Testis (tissue), 2 donors: ENCODE measurements at regions not wholly inside any gene's neighbourhood (a gene's known extent, or its start where the extent isn't known, plus 50 kb on each side); places are given as distances from the start of the nearest gene placed in this dataset.

ENCODE experiments used
- DNase-seq: peaks from one replicate; pipeline ENCODE4 v3.0.0-alpha.2; 2019
- H3K27ac ChIP-seq, 2 donors: fragments of 200-600 bp; sonication (generic); one replicate each; pipeline ENCODE4 v1.5.1; 2019
- H3K27me3 ChIP-seq: fragments of 200-600 bp; sonication (generic); one replicate; pipeline ENCODE4 v1.5.1; 2019
- H3K36me3 ChIP-seq: fragments of 200-600 bp; sonication (generic); one replicate; pipeline ENCODE4 v1.5.1; 2017; ENCODE audit warnings: low read depth; ENCODE audit errors: missing control alignments
- H3K4me1 ChIP-seq: fragments of 200-600 bp; sonication (generic); one replicate; pipeline ENCODE4 v1.5.1; 2019
- H3K4me3 ChIP-seq, 2 donors: fragments of 200-600 bp; sonication (generic); one replicate each; pipeline ENCODE4 v1.5.1; 2017 to 2019
- H3K9me3 ChIP-seq: fragments of 200-600 bp; sonication (generic); one replicate; pipeline ENCODE4 v1.5.1; 2017
- POLR2A ChIP-seq: fragments of 450-650 bp; IDR thresholded peaks from one replicate; pipeline ENCODE4 v1.6.1; 2017; ENCODE audit warnings: antibody characterized with exemption, mild to moderate bottlenecking, moderate library complexity
- WGBS, 2 donors: methylation state at CpG; one replicate each; pipeline ENCODE4 v1.1.5; 2018; 5-methylcytosine and 5-hydroxymethylcytosine counted together
- intact Hi-C: fragments of 100-400 bp; cut with DNase I; formaldehyde crosslinking; loops from one replicate; pipeline ENCODE4 v1.15.1; 2023; ENCODE audit warnings: low total_unique reads
- TF ChIP-seq, protein P1 (sequence below), 3 experiments: fragments of 450-650 bp in 2 of 3; fragments of 200-600 bp in 1 of 3; sonication (generic) in 1 of 3; IDR thresholded peaks; one replicate each; pipeline ENCODE4 v1.5.1; 2016 to 2019; ENCODE audit warnings: antibody characterized with exemption in 3 of 3, mild to moderate bottlenecking in 2 of 3, moderate library complexity in 1 of 3

DNA sequence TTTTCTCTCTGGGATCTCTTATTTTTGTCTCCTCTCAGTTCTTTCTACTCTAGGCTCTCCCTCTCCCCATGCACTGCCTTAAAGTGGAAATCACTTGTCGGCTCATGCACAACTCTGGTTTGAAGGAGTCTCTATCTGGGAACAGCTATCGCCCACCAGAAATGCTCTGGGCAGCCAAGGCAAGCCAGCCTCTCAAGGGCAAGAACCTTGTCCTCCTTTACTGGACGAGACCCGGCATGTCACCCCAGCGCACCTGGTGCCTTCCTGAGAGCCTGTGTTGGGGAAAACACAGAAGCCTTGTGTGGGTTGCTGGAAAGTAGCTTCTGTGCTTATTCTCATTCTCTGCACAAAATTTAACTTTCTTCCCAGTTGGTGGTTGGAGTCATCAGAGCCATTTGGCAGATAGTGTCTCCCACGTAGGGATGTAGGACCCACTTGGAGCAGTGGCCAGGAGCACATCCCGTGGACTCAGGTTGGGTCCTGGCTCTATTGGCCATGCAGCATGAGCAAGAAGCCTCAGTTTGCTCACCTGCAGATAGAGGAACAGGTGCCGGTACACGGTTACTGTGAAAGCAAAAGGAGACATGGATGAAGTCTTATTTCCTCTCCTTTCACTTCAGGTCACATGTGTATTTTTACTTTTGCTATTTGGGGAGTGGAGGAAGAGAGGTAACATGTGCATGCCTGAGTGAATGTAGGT lies 165.3 kb downstream of the IRX2 start:
- H3K36me3 ChIP-seq = no peaks in the 10 kb centered on the region
- H3K4me1 ChIP-seq = no peaks in the 10 kb centered on the region
- no peak for TF ChIP-seq POLR2A
- TF ChIP-seq, protein P1, sequence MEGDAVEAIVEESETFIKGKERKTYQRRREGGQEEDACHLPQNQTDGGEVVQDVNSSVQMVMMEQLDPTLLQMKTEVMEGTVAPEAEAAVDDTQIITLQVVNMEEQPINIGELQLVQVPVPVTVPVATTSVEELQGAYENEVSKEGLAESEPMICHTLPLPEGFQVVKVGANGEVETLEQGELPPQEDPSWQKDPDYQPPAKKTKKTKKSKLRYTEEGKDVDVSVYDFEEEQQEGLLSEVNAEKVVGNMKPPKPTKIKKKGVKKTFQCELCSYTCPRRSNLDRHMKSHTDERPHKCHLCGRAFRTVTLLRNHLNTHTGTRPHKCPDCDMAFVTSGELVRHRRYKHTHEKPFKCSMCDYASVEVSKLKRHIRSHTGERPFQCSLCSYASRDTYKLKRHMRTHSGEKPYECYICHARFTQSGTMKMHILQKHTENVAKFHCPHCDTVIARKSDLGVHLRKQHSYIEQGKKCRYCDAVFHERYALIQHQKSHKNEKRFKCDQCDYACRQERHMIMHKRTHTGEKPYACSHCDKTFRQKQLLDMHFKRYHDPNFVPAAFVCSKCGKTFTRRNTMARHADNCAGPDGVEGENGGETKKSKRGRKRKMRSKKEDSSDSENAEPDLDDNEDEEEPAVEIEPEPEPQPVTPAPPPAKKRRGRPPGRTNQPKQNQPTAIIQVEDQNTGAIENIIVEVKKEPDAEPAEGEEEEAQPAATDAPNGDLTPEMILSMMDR (IDR thresholded peaks at IDR 0.05) = no peak
- intact Hi-C loops = no loop called here
- H3K9me3 ChIP-seq = no peaks in the 10 kb centered on the region
- WGBS, 2 donors = 89 to 93% methylated on average over 6 to 9 of the region's 9 CpGs
- DNase-seq = no peak
- H3K27ac ChIP-seq = no peak overlapping the region
- H3K4me3 ChIP-seq = no peak overlapping the region
- H3K27me3 ChIP-seq = no peaks in the 10 kb centered on the region

DNA sequence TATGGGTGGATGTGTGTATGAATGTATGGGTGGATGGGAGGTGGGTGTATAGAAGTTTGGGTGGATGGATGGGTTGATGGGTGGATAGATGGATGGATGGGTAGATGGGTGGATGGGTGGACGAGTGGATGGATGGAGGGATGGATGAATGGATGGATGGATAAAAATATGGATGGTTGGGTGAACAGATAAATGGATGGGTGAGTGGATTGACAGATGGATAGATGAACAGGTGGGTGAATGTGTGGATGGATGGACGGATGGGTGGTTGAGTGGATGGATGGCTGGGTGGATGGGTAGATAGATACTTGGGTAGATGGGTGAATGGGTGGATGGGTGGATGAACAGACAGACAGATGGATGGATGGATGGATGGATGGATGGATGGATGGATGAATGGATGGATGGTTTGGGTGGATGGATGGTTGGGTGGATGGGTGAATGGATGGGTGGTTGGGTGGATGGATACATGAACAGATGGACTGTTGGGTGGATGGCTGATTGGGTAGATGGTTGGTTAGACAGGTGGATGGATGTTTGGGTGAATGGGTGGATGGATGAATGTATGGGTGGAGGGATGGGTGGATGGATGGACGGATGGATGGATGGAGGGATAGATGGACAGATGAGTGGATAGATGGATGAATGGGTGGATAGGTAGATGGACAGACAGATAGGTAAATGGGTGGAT lies 166.8 kb downstream of the IRX2 start:
- TF ChIP-seq POLR2A = no peak
- TF ChIP-seq, protein P1 (IDR thresholded peaks at IDR 0.05) = no peak
- H3K4me3 ChIP-seq = no peak overlapping the region
- H3K27ac ChIP-seq = no peak overlapping the region
- WGBS, 2 donors = 72 to 74% methylated on average over 3 of the region's 3 CpGs
- intact Hi-C loops = no loop called here
- no peaks in the 10 kb centered on the region for H3K4me1 ChIP-seq
- H3K9me3 ChIP-seq = no peaks in the 10 kb centered on the region
- H3K36me3 ChIP-seq = no peaks in the 10 kb centered on the region
- no peaks in the 10 kb centered on the region for H3K27me3 ChIP-seq
- DNase-seq = no peak

DNA sequence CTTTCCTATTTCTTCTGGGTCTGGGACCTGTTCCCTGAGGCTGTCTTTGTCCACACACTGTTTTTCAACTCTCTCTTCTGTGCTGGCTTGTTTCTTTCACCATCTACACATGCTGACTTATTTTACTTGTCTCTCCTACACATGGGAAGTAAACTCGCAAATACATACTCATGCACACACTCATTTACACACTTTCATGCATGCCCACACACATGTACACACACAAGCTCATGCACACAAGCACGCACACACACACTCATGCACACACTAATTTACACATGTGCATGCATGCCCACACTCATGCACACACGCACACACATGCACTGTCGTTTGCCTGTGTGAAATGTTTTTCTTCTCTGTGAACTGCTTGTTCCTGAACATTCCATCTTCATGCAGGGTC lies 169.0 kb downstream of the IRX2 start:
- TF ChIP-seq, protein P1 (IDR thresholded peaks at IDR 0.05) = no peak
- no peak for TF ChIP-seq POLR2A
- WGBS, 2 donors = 77 to 88% methylated on average over 4 of the region's 4 CpGs
- intact Hi-C loops = no loop called here

DNA sequence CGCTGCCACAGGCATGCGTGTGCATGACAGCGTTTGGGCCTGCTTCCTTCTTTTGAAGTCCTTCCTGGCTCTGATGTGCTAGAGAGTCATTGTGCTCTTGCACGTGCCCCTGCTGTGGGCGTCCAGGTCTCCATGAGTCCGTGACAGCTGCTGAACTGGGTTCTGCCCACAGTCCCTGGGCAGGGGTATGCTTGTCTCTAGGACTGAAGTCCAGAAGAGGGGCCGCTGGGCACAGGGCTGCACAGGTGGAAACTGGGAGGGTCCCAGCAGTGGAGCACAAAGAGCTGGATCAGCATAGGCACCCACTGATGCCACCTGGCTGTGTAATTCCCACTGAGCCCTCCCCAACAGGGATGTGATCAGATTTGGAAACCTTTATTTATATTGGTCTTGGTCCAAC lies 169.4 kb downstream of the IRX2 start:
- Histone ChIP-seq H3K4me1 (no peaks in the 10 kb centered on the region), H3K27me3 (no peaks in the 10 kb centered on the region), H3K9me3 (no peaks in the 10 kb centered on the region), H3K4me3 (no peak overlapping the region), H3K36me3 (no peaks in the 10 kb centered on the region), H3K27ac (no peak overlapping the region)
- TF ChIP-seq, protein P1 (IDR thresholded peaks at IDR 0.05) = no peak
- TF ChIP-seq POLR2A = no peak
- WGBS, 2 donors = 72 to 91% methylated on average over 5 to 7 of the region's 7 CpGs
- intact Hi-C loops = no loop called here
- no peak for DNase-seq

More for the DNA sequence above, 169.0 kb downstream of the IRX2 start:
- no peaks in the 10 kb centered on the region for H3K9me3 ChIP-seq
- H3K27ac ChIP-seq = no peak overlapping the region
- no peaks in the 10 kb centered on the region for H3K27me3 ChIP-seq
- no peak for DNase-seq
- no peaks in the 10 kb centered on the region for H3K4me1 ChIP-seq
- H3K4me3 ChIP-seq = no peak overlapping the region
- no peaks in the 10 kb centered on the region for H3K36me3 ChIP-seq
